ENCODE measurements at regions not wholly inside any gene's neighbourhood (a gene's known extent, or its start where the extent isn't known, plus 50 kb on each side); places are given as distances from the start of the nearest gene placed in this dataset.

- no peak for DNase-seq (ENCODE audit: low spot score)
- Histone ChIP-seq H3K4me1 (ENCODE audit: control insufficient read depth in 4 of 4, insufficient read depth in 4 of 4, low read length in 3 of 4) (no peaks in the 10 kb centered on the region), H3K27ac (ENCODE audit: low read depth in 1 of 2, low read length in 2 of 2) (no peak overlapping the region), H3K9ac (ENCODE audit: low read depth in 1 of 2, low read length in 2 of 2) (no peak overlapping the region), H3K9me3 (ENCODE audit: control insufficient read depth in 4 of 4, low read length in 3 of 4) (no peaks in the 10 kb centered on the region), H3K27me3 (ENCODE audit: control insufficient read depth in 4 of 4, insufficient read depth in 4 of 4, low read length in 3 of 4) (peaks cover 0 to under 1% (median 0%) of the 10 kb centered on the region in 4 donors), H3K4me3 (ENCODE audit: low read depth in 1 of 3, low read length in 3 of 3) (no peak overlapping the region), H3K36me3 (ENCODE audit: control insufficient read depth in 4 of 4, insufficient read depth in 3 of 4, low read depth in 1 of 4, low read length in 3 of 4) (no peaks in the 10 kb centered on the region)
- TF ChIP-seq JUND (IDR thresholded peaks at IDR 0.05), result no peak
- no peak for TF ChIP-seq EGR1 (IDR thresholded peaks at IDR 0.05; ENCODE audit: low read depth in 2 of 2)
- no peak for TF ChIP-seq GABPA (IDR thresholded peaks at IDR 0.05 in 1 of 2, conservative IDR thresholded peaks at IDR 0.05 in 1 of 2)
- TF ChIP-seq SP1 (IDR thresholded peaks at IDR 0.05), result no peak
- no peak for TF ChIP-seq HNF4G (IDR thresholded peaks at IDR 0.05)
- TF ChIP-seq, protein P1, sequence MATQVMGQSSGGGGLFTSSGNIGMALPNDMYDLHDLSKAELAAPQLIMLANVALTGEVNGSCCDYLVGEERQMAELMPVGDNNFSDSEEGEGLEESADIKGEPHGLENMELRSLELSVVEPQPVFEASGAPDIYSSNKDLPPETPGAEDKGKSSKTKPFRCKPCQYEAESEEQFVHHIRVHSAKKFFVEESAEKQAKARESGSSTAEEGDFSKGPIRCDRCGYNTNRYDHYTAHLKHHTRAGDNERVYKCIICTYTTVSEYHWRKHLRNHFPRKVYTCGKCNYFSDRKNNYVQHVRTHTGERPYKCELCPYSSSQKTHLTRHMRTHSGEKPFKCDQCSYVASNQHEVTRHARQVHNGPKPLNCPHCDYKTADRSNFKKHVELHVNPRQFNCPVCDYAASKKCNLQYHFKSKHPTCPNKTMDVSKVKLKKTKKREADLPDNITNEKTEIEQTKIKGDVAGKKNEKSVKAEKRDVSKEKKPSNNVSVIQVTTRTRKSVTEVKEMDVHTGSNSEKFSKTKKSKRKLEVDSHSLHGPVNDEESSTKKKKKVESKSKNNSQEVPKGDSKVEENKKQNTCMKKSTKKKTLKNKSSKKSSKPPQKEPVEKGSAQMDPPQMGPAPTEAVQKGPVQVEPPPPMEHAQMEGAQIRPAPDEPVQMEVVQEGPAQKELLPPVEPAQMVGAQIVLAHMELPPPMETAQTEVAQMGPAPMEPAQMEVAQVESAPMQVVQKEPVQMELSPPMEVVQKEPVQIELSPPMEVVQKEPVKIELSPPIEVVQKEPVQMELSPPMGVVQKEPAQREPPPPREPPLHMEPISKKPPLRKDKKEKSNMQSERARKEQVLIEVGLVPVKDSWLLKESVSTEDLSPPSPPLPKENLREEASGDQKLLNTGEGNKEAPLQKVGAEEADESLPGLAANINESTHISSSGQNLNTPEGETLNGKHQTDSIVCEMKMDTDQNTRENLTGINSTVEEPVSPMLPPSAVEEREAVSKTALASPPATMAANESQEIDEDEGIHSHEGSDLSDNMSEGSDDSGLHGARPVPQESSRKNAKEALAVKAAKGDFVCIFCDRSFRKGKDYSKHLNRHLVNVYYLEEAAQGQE (IDR thresholded peaks at IDR 0.05), result no peak
- no peak for TF ChIP-seq HNF4A (conservative IDR thresholded peaks at IDR 0.05)
- no peak for TF ChIP-seq TAF1 (conservative IDR thresholded peaks at IDR 0.05)
- TF ChIP-seq, protein P2, sequence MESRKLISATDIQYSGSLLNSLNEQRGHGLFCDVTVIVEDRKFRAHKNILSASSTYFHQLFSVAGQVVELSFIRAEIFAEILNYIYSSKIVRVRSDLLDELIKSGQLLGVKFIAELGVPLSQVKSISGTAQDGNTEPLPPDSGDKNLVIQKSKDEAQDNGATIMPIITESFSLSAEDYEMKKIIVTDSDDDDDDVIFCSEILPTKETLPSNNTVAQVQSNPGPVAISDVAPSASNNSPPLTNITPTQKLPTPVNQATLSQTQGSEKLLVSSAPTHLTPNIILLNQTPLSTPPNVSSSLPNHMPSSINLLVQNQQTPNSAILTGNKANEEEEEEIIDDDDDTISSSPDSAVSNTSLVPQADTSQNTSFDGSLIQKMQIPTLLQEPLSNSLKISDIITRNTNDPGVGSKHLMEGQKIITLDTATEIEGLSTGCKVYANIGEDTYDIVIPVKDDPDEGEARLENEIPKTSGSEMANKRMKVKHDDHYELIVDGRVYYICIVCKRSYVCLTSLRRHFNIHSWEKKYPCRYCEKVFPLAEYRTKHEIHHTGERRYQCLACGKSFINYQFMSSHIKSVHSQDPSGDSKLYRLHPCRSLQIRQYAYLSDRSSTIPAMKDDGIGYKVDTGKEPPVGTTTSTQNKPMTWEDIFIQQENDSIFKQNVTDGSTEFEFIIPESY (IDR thresholded peaks at IDR 0.05), result no peak
- 48% methylated on average over 6 of the region's 6 CpGs for WGBS
Observed at GRCh38 chr2:238973038-238973739, 125.3 kb downstream of the TWIST2 start.

GRCh38 chr2:238974081-238974480 is 126.2 kb downstream of the TWIST2 start:
- WGBS, result 65% methylated on average over 4 of the region's 4 CpGs
- no peaks in the 10 kb centered on the region for H3K9me3 ChIP-seq (ENCODE audit: control insufficient read depth in 4 of 4, low read length in 3 of 4)
- TF ChIP-seq HNF4A (conservative IDR thresholded peaks at IDR 0.05), result no peak
- TF ChIP-seq HNF4G (IDR thresholded peaks at IDR 0.05), result no peak
- no peak for TF ChIP-seq TAF1 (conservative IDR thresholded peaks at IDR 0.05)
- no peak for TF ChIP-seq FOXA2 (IDR thresholded peaks at IDR 0.05)
- no peak for TF ChIP-seq EGR1 (IDR thresholded peaks at IDR 0.05; ENCODE audit: low read depth in 2 of 2)
- no peak for TF ChIP-seq GABPA (IDR thresholded peaks at IDR 0.05 in 1 of 2, conservative IDR thresholded peaks at IDR 0.05 in 1 of 2)
- no peak for TF ChIP-seq JUND (IDR thresholded peaks at IDR 0.05)
- no peak for TF ChIP-seq YY1 (IDR thresholded peaks at IDR 0.05)
- TF ChIP-seq, protein P3, sequence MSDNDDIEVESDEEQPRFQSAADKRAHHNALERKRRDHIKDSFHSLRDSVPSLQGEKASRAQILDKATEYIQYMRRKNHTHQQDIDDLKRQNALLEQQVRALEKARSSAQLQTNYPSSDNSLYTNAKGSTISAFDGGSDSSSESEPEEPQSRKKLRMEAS (IDR thresholded peaks at IDR 0.05), result no peak
- H3K9ac ChIP-seq (ENCODE audit: low read depth in 1 of 2, low read length in 2 of 2), result no peak overlapping the region
- no peaks in the 10 kb centered on the region for H3K4me1 ChIP-seq (ENCODE audit: control insufficient read depth in 4 of 4, insufficient read depth in 4 of 4, low read length in 3 of 4)
- no peaks in the 10 kb centered on the region for H3K36me3 ChIP-seq (ENCODE audit: control insufficient read depth in 4 of 4, insufficient read depth in 3 of 4, low read depth in 1 of 4, low read length in 3 of 4)
- no peak overlapping the region for H3K27ac ChIP-seq (ENCODE audit: low read depth in 1 of 2, low read length in 2 of 2)
- peaks cover 0 to 5% (median 0%) of the 10 kb centered on the region in 4 donors for H3K27me3 ChIP-seq (ENCODE audit: control insufficient read depth in 4 of 4, insufficient read depth in 4 of 4, low read length in 3 of 4)
- DNase-seq (ENCODE audit: low spot score), result no peak
- no peak overlapping the region for H3K4me3 ChIP-seq (ENCODE audit: low read depth in 1 of 3, low read length in 3 of 3)
